HCT116 (cell line): ENCODE measurements at regions not wholly inside any gene's neighbourhood (a gene's known extent, or its start where the extent isn't known, plus 50 kb on each side); places are given as distances from the start of the nearest gene placed in this dataset.

ENCODE experiments used
- ATAC-seq: fragments of 200-7000 bp; cut with Tn5 transposase; 2 replicates; pipeline ENCODE4 v1.9.1; 2020; ENCODE audit warnings: mild to moderate bottlenecking, moderate library complexity
- BruUV-seq: library from RNA; stranded (reverse); fragments of 400-500 nt; replicated peaks from 2 replicates; lab custom pipeline; 2021; lab: Mats Ljungman, UMichigan
- CTCF ChIA-PET: fragments of 300-600 bp; sonication (Branson Sonifier 250); formaldehyde crosslinking; loops from one replicate; lab custom pipeline; 2021; ENCODE audit warnings: antibody characterized with exemption; lab: Charles Lee
- POLR2A ChIA-PET: fragments of 300-600, 350-600 bp; sonication (Branson Sonifier 250); formaldehyde crosslinking; loops from one replicate; lab custom pipeline; 2021; ENCODE audit warnings: antibody characterized with exemption; lab: Charles Lee
- RAD21 ChIA-PET, 2 experiments: fragments of 300-600 bp; sonication (Branson Sonifier 250); formaldehyde crosslinking; loops; one replicate each; lab custom pipeline; 2023; ENCODE audit warnings: low total read pairs in 2 of 2; ENCODE audit not compliant: uncharacterized antibody in 2 of 2, unreplicated experiment in 2 of 2, low non-redundant PET in 1 of 2; lab: Charles Lee
- DNase-seq: peaks from one replicate; pipeline ENCODE4 v3.0.0-alpha.2; 2010; ENCODE audit warnings: low read depth, low spot score
- H2AFZ ChIP-seq: fragments of 200-600 bp; shearing (Covaris generic), sonication (generic); 2 replicates; pipeline ENCODE4 v1.6.1; 2017; ENCODE audit warnings: low read depth, mixed run types, mixed read lengths, antibody characterized with exemption, low read length; ENCODE audit not compliant: poor library complexity, severe bottlenecking
- H3K27ac ChIP-seq: 2 replicates; pipeline ENCODE4 v1.5.1; 2012; ENCODE audit warnings: low read depth, low read length
- H3K27me3 ChIP-seq: fragments of 200-600 bp; sonication (generic); 2 replicates; pipeline ENCODE4 v1.6.1; 2016; ENCODE audit warnings: mixed run types, low read length, mixed read lengths; ENCODE audit not compliant: insufficient read depth
- H3K36me3 ChIP-seq, 2 experiments: fragments of 200-500 bp in 1 of 2; fragments of 200-600 bp in 1 of 2; sonication (Bioruptor generic) in 1 of 2; sonication (generic) in 1 of 2; 2 replicates each; pipeline versions ENCODE4 v1.5.1 to v1.6.1; 2014 to 2016; ENCODE audit warnings: low read length in 2 of 2, inconsistent platforms in 1 of 2, mixed read lengths in 1 of 2, mixed run types in 1 of 2; ENCODE audit not compliant: insufficient read depth in 2 of 2, control insufficient read depth in 1 of 2
- H3K4me1 ChIP-seq, 2 experiments: fragments of 200-600 bp in 1 of 2; sonication (generic) in 1 of 2; 2 replicates each; pipeline versions ENCODE4 v1.5.1 to v1.6.1; 2012 to 2017; ENCODE audit warnings: low read length in 2 of 2, inconsistent platforms in 1 of 2, mild to moderate bottlenecking in 1 of 2, mixed read lengths in 1 of 2, mixed run types in 1 of 2, moderate library complexity in 1 of 2; ENCODE audit not compliant: insufficient read depth in 2 of 2, control insufficient read depth in 1 of 2
- H3K4me2 ChIP-seq: fragments of 200-600 bp; sonication (generic); 2 replicates; pipeline ENCODE4 v1.6.1; 2017; ENCODE audit warnings: mixed run types, low read length, mixed read lengths
- H3K4me3 ChIP-seq, 2 experiments: fragments of 200-600 bp in 1 of 2; sonication (generic) in 1 of 2; replicated peaks in 1 of 2; 2 replicates each; pipeline ENCODE4 v1.5.1; 2011 to 2016; ENCODE audit warnings: low read length in 2 of 2, control low read depth in 1 of 2, low read depth in 1 of 2, mild to moderate bottlenecking in 1 of 2, mixed read lengths in 1 of 2, mixed run types in 1 of 2
- H3K79me2 ChIP-seq: fragments of 200-600 bp; sonication (generic); 2 replicates; pipeline ENCODE4 v1.6.1; 2017; ENCODE audit warnings: mild to moderate bottlenecking, mixed run types, low read length, moderate library complexity, mixed read lengths; ENCODE audit not compliant: insufficient read depth
- H3K9ac ChIP-seq: fragments of 200-600 bp; sonication (generic); 2 replicates; pipeline ENCODE4 v1.6.1; 2016; ENCODE audit warnings: low read length, mixed read lengths
- H3K9me2 ChIP-seq: fragments of 200-600 bp; sonication (generic), shearing (Covaris generic); 2 replicates; pipeline ENCODE4 v1.6.1; 2017; ENCODE audit warnings: mixed run types, mild to moderate bottlenecking, moderate library complexity; ENCODE audit not compliant: insufficient read depth
- H3K9me3 ChIP-seq, 2 experiments: fragments of 200-500 bp in 1 of 2; fragments of 200-600 bp in 1 of 2; sonication (Bioruptor generic) in 1 of 2; sonication (generic) in 1 of 2; 2 replicates each; pipeline ENCODE4 v1.6.1; 2014 to 2017; ENCODE audit warnings: low read length in 2 of 2, mixed read lengths in 2 of 2, inconsistent platforms in 1 of 2, low read depth in 1 of 2, mild to moderate bottlenecking in 1 of 2, mixed run types in 1 of 2, moderate library complexity in 1 of 2; ENCODE audit not compliant: control insufficient read depth in 1 of 2, insufficient read depth in 1 of 2
- H4K20me1 ChIP-seq: fragments of 200-600 bp; sonication (generic), shearing (Covaris generic); 2 replicates; pipeline ENCODE4 v1.6.1; 2017; ENCODE audit warnings: mixed run types, mild to moderate bottlenecking, moderate library complexity; ENCODE audit not compliant: insufficient read depth
- ATF3 ChIP-seq: IDR thresholded peaks from 2 replicates; pipeline ENCODE4 v1.6.1; 2012
- CEBPB ChIP-seq: IDR thresholded peaks from 2 replicates; pipeline ENCODE4 v1.6.1; 2012; ENCODE audit warnings: low read depth
- EGR1 ChIP-seq: IDR thresholded peaks from 2 replicates; pipeline ENCODE4 v1.6.1; 2012; ENCODE audit warnings: low read depth
- ELF1 ChIP-seq: IDR thresholded peaks from 2 replicates; pipeline ENCODE4 v1.6.1; 2012; ENCODE audit warnings: low read depth, borderline replicate concordance
- EZH2phosphoT487 ChIP-seq: fragments of 200-600 bp; IDR thresholded peaks from 2 replicates; pipeline ENCODE4 v1.6.1; 2018; ENCODE audit warnings: antibody characterized with exemption, borderline replicate concordance
- FOSL1 ChIP-seq: IDR thresholded peaks from 2 replicates; pipeline ENCODE4 v1.6.1; 2012; ENCODE audit warnings: low read depth
- JUND ChIP-seq: IDR thresholded peaks from 2 replicates; pipeline ENCODE4 v1.6.1; 2012
- MAX ChIP-seq: IDR thresholded peaks from 2 replicates; pipeline ENCODE4 v1.6.1; 2012
- POLR2A ChIP-seq: IDR thresholded peaks from 2 replicates; pipeline ENCODE4 v1.7.0; 2011; ENCODE audit warnings: borderline replicate concordance; ENCODE audit not compliant: insufficient read depth, insufficient read length; ENCODE audit errors: extremely low read depth
- POLR2AphosphoS5 ChIP-seq: IDR thresholded peaks from 2 replicates; pipeline ENCODE4 v1.6.1; 2011; ENCODE audit warnings: mild to moderate bottlenecking, low read depth, low read length, moderate library complexity
- RAD21 ChIP-seq: IDR thresholded peaks from 2 replicates; pipeline ENCODE4 v1.6.1; 2012; ENCODE audit warnings: low read depth, mild to moderate bottlenecking
- REST ChIP-seq: IDR thresholded peaks from 2 replicates; pipeline ENCODE4 v1.6.1; 2012; ENCODE audit warnings: low read depth
- SIN3A ChIP-seq: IDR thresholded peaks from 2 replicates; pipeline ENCODE4 v1.6.1; 2012; ENCODE audit warnings: low read depth
- SP1 ChIP-seq: IDR thresholded peaks from 2 replicates; pipeline ENCODE4 v1.6.1; 2012; ENCODE audit warnings: low read depth
- TCF7L2 ChIP-seq: IDR thresholded peaks from 2 replicates; pipeline ENCODE4 v1.7.0; 2011; ENCODE audit warnings: borderline replicate concordance, inconsistent platforms; ENCODE audit not compliant: insufficient read depth, insufficient read length; ENCODE audit errors: extremely low read depth
- YY1 ChIP-seq: IDR thresholded peaks from 2 replicates; pipeline ENCODE4 v1.6.1; 2011; ENCODE audit warnings: low read length, low read depth, moderate library complexity, mild to moderate bottlenecking; ENCODE audit not compliant: insufficient replicate concordance; ENCODE audit errors: extremely low read depth
- ZFX ChIP-seq: fragments of 450-650 bp; IDR thresholded peaks from 2 replicates; pipeline ENCODE4 v1.6.1; 2017
- ZNF274 ChIP-seq: fragments of 200-500 bp; sonication (Bioruptor generic); IDR thresholded peaks from 2 replicates; pipeline ENCODE4 v1.6.1; 2014; ENCODE audit warnings: mild to moderate bottlenecking, low read depth, low read length, inconsistent platforms
- intact Hi-C: fragments of 100-400 bp; cut with micrococcal nuclease; formaldehyde crosslinking; loops from 2 replicates; pipeline ENCODE4 v1.10.0; 2022

- Histone ChIP-seq H3K9me3 (no peaks in the 10 kb centered on the region), H3K4me3 (no peak overlapping the region), H2AFZ (no peak overlapping the region), H3K4me2 (no peak overlapping the region), H3K9ac (no peak overlapping the region), H3K36me3 (no peaks in the 10 kb centered on the region), H3K27me3 (no peaks in the 10 kb centered on the region), H3K79me2 (no peaks in the 10 kb centered on the region), H3K27ac (no peak overlapping the region), H3K4me1 (no peaks in the 10 kb centered on the region), H3K9me2 (no peaks in the 10 kb centered on the region; the same call in 1 of the 2 replicates), H4K20me1 (no peaks in the 10 kb centered on the region)
- BruUV-seq = no TSS peak
- intact Hi-C loops = no loop called here
- ChIA-PET CTCF (no interaction called here), POLR2A (no interaction called here), RAD21 (no interaction called here)
- no peak for ATAC-seq
- no peak for DNase-seq
- TF ChIP-seq EGR1 (no peak), MAX (no peak), JUND (no peak), POLR2AphosphoS5 (no peak), SP1 (no peak), POLR2A (no peak), RAD21 (no peak)
Observed at GRCh38 chr10:3578682-3579081, 206.3 kb downstream of the KLF6 start.

- Histone ChIP-seq H3K9me2 (no peaks in the 10 kb centered on the region; the same call in 1 of the 2 replicates), H3K27ac (no peak overlapping the region), H4K20me1 (no peaks in the 10 kb centered on the region), H3K9ac (no peak overlapping the region), H3K4me3 (no peak overlapping the region), H3K4me2 (no peak overlapping the region), H3K9me3 (no peaks in the 10 kb centered on the region), H3K79me2 (no peaks in the 10 kb centered on the region), H2AFZ (no peak overlapping the region), H3K36me3 (no peaks in the 10 kb centered on the region), H3K27me3 (no peaks in the 10 kb centered on the region), H3K4me1 (no peaks in the 10 kb centered on the region)
- DNase-seq (no peak), ATAC-seq (no peak)
- CTCF ChIA-PET = no interaction called here
- BruUV-seq = no TSS peak
- RAD21 ChIA-PET = no interaction called here
- POLR2A ChIA-PET = no interaction called here
- intact Hi-C loops = no loop called here
- TF ChIP-seq JUND = no peak
- TF ChIP-seq ZNF274 = no peak
- TF ChIP-seq EZH2phosphoT487 = no peak
- no peak for TF ChIP-seq ZFX
- no peak for TF ChIP-seq ATF3
- TF ChIP-seq POLR2A = no peak
- TF ChIP-seq POLR2AphosphoS5 = no peak
- TF ChIP-seq SIN3A = no peak
- TF ChIP-seq REST = no peak
- no peak for TF ChIP-seq MAX
- TF ChIP-seq EGR1 = no peak
- no peak for TF ChIP-seq CEBPB
- TF ChIP-seq ELF1 = no peak
- TF ChIP-seq TCF7L2 = no peak
- TF ChIP-seq YY1 = no peak
- no peak for TF ChIP-seq FOSL1
Observed at GRCh38 chr10:3578159-3578558, 206.8 kb downstream of the KLF6 start.
